T-helper 17 cell (primary cell): ENCODE measurements at regions not wholly inside any gene's neighbourhood (a gene's known extent, or its start where the extent isn't known, plus 50 kb on each side); places are given as distances from the start of the nearest gene placed in this dataset.
"Not testable (repeated sequence)": the region's sequence is repeated elsewhere in the genome, so short reads cannot be mapped to it uniquely, and the experiment has no call there.

ENCODE experiments used
- ATAC-seq: fragments of 150-1000 bp; cut with Tn5 transposase; 2 replicates; pipeline ENCODE4 v1.10.0; 2021; ENCODE audit warnings: mild to moderate bottlenecking, moderate library complexity
- DNase-seq, 3 donors: peaks; one replicate each; pipeline versions ENCODE4 v3.0.0 to v3.0.0-alpha.2; 2020 to 2021
- H3K9me3 ChIP-seq: one replicate; pipeline ENCODE4 v1.7.0; 2013; ENCODE audit warnings: low read length, mild to moderate bottlenecking; ENCODE audit not compliant: control insufficient read depth, poor library complexity, severe bottlenecking
- H3K27ac Mint-ChIP-seq: one replicate; pipeline ENCODE4 v1.8.0; 2022; ENCODE audit warnings: mild to moderate bottlenecking, moderate library complexity, mixed read lengths
- H3K27me3 Mint-ChIP-seq: one replicate; pipeline ENCODE4 v1.8.0; 2022; ENCODE audit warnings: mixed read lengths
- H3K36me3 Mint-ChIP-seq: one replicate; pipeline ENCODE4 v1.8.0; 2022; ENCODE audit warnings: low read depth, mixed read lengths
- H3K4me1 Mint-ChIP-seq: one replicate; pipeline ENCODE4 v1.8.0; 2022; ENCODE audit warnings: mild to moderate bottlenecking, mixed read lengths
- H3K4me3 Mint-ChIP-seq: one replicate; pipeline ENCODE4 v1.8.0; 2022; ENCODE audit warnings: mild to moderate bottlenecking, moderate library complexity, mixed read lengths

DNA sequence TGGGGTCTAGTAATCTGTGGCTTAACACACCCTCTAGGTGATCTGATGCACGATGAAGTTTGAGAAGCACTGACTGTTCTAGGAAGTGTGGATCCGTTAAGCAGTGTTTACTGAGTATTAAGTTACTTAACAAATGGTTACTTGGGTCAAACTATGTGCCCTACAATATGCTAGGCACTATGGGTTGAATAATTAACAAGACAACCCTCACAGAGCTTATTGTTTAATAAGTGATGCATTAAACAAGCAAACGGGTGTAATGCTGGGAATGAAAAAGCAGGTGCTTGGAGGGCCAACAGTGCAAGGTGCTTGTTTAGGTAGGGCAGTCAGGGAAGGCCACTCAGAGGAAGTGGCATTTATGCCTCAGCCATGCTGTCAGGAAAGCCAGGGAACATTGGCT, 378.0 kb upstream of the PODXL start:
- H3K4me1 Mint-ChIP-seq = no peaks in the 10 kb centered on the region
- ATAC-seq (no peak), DNase-seq (no peak)
- H3K4me3 Mint-ChIP-seq = no peak overlapping the region
- H3K36me3 Mint-ChIP-seq = no peaks in the 10 kb centered on the region
- H3K27me3 Mint-ChIP-seq = peaks cover 12% of the 10 kb centered on the region
- no peak overlapping the region for H3K27ac Mint-ChIP-seq
- H3K9me3 ChIP-seq = no peaks in the 10 kb centered on the region

DNA sequence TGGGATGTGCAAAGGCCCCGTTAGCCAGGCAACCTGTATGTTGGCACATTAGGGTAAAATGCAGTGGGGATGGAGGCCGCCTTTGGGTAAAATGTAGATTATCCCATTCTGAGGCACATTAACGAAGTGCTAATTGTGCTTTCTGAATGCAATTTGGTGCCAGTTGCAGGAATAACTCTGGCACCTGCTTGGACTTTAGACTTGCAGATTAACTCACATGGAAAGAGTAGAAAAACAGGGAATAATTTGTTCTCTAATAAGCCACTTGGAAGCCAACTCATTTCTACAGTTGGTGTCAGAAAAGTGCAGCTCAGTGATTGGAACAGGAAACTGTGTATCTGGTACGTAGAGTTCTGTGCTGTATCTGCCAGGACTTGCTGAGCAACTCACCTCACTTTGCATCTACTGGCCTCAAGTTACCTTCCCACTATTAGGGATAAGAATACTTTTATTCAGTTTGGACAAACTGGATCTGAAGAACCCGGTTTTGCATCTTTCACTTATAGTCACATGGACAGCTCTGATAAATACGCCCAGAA, 377.4 kb upstream of the PODXL start:
- Mint-ChIP-seq H3K4me1 (no peaks in the 10 kb centered on the region), H3K36me3 (no peaks in the 10 kb centered on the region), H3K4me3 (no peak overlapping the region), H3K27ac (no peak overlapping the region), H3K27me3 (peaks cover 13% of the 10 kb centered on the region)
- ATAC-seq (no peak), DNase-seq (no peak)
- no peaks in the 10 kb centered on the region for H3K9me3 ChIP-seq

- not testable (repeated sequence) for H3K36me3 Mint-ChIP-seq, ATAC-seq, H3K9me3 ChIP-seq, H3K27ac Mint-ChIP-seq, DNase-seq, H3K4me3 Mint-ChIP-seq, H3K4me1 Mint-ChIP-seq
- H3K27me3 Mint-ChIP-seq = peaks cover 19% of the 10 kb centered on the region
Observed at GRCh38 chr7:131933219-131933618, 376.8 kb upstream of the PODXL start.

DNA sequence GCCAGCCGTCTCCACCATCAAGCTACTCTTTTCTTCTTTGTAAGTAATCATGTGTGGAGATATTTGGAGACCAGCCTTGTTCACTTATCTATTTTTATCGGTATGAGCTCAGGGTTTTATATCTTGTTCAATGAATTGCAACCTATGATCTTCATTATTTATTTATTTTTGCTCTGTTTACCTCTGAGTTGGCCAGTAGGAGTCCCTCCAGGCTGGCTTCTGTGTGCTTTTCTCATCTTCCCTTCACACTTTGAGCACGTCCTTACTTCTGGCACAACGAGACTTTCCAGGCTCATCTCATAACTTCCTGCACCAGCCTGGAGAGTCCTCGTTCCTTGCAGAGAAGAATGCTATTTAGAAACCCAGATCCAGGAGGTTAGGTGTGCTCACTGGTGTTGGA, 375.8 kb upstream of the PODXL start:
- Mint-ChIP-seq H3K27ac (no peak overlapping the region), H3K4me1 (no peaks in the 10 kb centered on the region), H3K4me3 (no peak overlapping the region), H3K27me3 (peaks cover 24% of the 10 kb centered on the region), H3K36me3 (no peaks in the 10 kb centered on the region)
- no peaks in the 10 kb centered on the region for H3K9me3 ChIP-seq
- DNase-seq (no peak), ATAC-seq (no peak)

GRCh38 chr7:131931370-131931769, 374.9 kb upstream of the PODXL start:
- Mint-ChIP-seq H3K4me3 (no peak overlapping the region), H3K27me3 (peaks cover 25% of the 10 kb centered on the region), H3K36me3 (no peaks in the 10 kb centered on the region), H3K4me1 (no peaks in the 10 kb centered on the region), H3K27ac (no peak overlapping the region)
- no peak for ATAC-seq
- no peaks in the 10 kb centered on the region for H3K9me3 ChIP-seq
- no peak for DNase-seq

GRCh38 chr7:131929632-131930031, 373.2 kb upstream of the PODXL start:
- no peak for DNase-seq
- no peaks in the 10 kb centered on the region for H3K36me3 Mint-ChIP-seq
- peaks cover 21% of the 10 kb centered on the region for H3K27me3 Mint-ChIP-seq
- no peak for ATAC-seq
- no peaks in the 10 kb centered on the region for H3K4me1 Mint-ChIP-seq
- no peaks in the 10 kb centered on the region for H3K9me3 ChIP-seq
- no peak overlapping the region for H3K27ac Mint-ChIP-seq
- no peak overlapping the region for H3K4me3 Mint-ChIP-seq

GRCh38 chr7:131927770-131928423, 371.5 kb upstream of the PODXL start:
- no peaks in the 10 kb centered on the region for H3K9me3 ChIP-seq
- ATAC-seq (no peak), DNase-seq (no peak)
- peaks cover 19% of the 10 kb centered on the region for H3K27me3 Mint-ChIP-seq
- no peak overlapping the region for H3K4me3 Mint-ChIP-seq
- no peak overlapping the region for H3K27ac Mint-ChIP-seq
- no peaks in the 10 kb centered on the region for H3K36me3 Mint-ChIP-seq
- no peaks in the 10 kb centered on the region for H3K4me1 Mint-ChIP-seq

DNA sequence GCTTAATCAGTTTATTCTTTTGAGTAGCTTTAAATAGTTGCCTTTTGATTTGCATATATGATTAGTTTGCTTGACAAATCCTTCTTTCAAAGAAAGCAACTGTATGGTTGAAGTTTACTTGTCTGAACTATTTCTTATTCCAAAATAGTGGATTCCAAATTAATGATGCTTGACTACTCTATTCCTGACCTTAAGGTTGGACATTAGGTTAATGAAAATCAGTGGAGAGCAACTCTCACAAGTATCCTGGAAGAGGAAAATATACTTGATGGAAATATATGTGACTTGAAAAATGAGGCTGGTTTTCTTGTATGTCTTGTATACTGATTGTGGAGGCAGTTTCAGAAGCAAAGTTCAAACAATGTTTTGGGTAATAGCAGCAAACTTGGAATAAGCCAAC, 369.2 kb upstream of the PODXL start:
- H3K4me1 Mint-ChIP-seq = no peaks in the 10 kb centered on the region
- no peak for ATAC-seq
- H3K9me3 ChIP-seq = no peaks in the 10 kb centered on the region
- no peak overlapping the region for H3K27ac Mint-ChIP-seq
- H3K27me3 Mint-ChIP-seq = peaks cover 19% of the 10 kb centered on the region
- no peaks in the 10 kb centered on the region for H3K36me3 Mint-ChIP-seq
- DNase-seq = no peak
- no peak overlapping the region for H3K4me3 Mint-ChIP-seq

- DNase-seq (no peak), ATAC-seq (no peak)
- H3K4me1 Mint-ChIP-seq = no peaks in the 10 kb centered on the region
- no peaks in the 10 kb centered on the region for H3K9me3 ChIP-seq
- H3K27ac Mint-ChIP-seq = no peak overlapping the region
- no peak overlapping the region for H3K4me3 Mint-ChIP-seq
- peaks cover 19% of the 10 kb centered on the region for H3K27me3 Mint-ChIP-seq
- H3K36me3 Mint-ChIP-seq = no peaks in the 10 kb centered on the region
Observed at GRCh38 chr7:131924857-131925256, 368.4 kb upstream of the PODXL start.

DNA sequence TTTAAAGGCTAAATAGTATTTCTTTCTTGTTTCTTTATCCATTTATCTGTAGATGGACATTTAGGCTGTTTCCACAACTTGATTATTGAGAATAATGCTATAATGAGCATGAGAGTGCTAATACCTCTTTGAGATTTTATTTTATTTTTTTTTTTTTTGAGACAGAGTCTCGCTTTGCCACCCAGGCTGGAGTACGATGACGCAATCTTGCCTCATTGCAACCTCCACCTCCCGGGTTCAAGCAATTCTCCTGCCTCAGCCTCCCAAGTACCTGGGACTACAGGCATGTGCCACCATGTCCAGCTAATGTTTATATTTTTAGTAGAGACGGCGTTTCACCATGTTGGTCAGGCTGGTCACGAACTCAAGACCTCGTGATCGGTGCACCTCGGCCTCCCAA, 366.5 kb upstream of the PODXL start:
- H3K9me3 ChIP-seq, H3K36me3 Mint-ChIP-seq, H3K27ac Mint-ChIP-seq, ATAC-seq, H3K4me1 Mint-ChIP-seq, H3K4me3 Mint-ChIP-seq, DNase-seq: not testable (repeated sequence)
- H3K27me3 Mint-ChIP-seq = peaks cover 11% of the 10 kb centered on the region

DNA sequence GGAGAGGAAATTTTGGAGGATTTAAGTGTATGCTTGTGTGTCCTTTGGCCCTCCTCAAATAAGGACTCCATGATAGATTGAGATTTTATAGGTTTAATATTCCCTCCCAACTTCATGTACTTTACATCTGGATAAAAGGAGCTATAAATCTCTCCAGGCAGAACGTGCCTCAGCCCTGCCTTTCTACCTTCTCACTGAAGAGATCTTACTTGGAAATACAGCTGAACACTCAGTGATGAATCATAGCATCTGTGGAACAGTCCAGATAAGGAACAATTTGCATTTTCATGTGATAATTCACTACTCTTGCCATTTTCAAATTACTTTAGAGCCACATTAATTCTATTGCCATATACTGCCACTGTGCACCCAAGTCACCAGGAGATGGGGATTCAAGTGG, 364.6 kb upstream of the PODXL start:
- DNase-seq = no peak
- Mint-ChIP-seq H3K36me3 (no peaks in the 10 kb centered on the region), H3K27me3 (peaks cover 5% of the 10 kb centered on the region), H3K4me1 (no peaks in the 10 kb centered on the region), H3K27ac (no peak overlapping the region), H3K4me3 (no peak overlapping the region)
- no peak for ATAC-seq
- H3K9me3 ChIP-seq = no peaks in the 10 kb centered on the region

DNA sequence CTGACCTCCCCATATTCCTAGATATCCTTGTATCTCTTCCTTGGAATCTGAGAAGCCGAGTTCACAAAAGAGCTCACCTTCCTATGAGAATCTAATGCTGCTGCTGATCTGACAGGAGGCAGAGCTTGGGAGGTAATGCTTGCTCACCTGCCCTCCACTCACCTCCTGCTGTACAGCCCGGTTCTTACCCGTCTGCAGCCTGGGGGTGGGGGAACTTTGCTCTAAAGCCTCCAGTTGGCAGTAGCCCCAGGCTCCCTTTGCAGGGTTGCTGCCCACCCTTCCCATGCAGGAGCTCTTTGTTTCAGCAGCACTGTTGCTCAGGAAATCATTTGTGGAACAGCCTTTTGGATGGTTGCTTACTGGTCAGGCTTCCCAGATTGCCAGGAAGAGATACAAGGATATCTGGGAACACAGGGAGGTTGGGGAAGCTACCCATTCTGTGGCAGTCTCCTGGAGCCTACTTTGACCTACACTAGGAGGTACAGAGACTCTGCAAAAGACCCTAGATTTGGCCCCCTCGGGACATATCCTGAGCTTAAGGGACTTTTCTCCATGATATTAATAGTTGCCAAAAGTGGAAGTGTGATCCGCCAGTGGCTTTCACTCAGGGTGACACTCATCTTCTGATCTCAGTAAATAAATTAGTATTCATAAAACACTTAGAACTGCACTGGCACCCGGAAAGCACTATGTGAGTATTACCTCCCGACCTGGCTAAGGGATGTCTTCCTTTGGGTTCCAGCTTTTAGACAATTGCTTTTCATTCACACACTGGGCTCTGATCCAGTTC, 363.7 kb upstream of the PODXL start:
- H3K36me3 Mint-ChIP-seq = no peaks in the 10 kb centered on the region
- H3K27me3 Mint-ChIP-seq = peaks cover 5% of the 10 kb centered on the region
- no peaks in the 10 kb centered on the region for H3K9me3 ChIP-seq
- no peaks in the 10 kb centered on the region for H3K4me1 Mint-ChIP-seq
- ATAC-seq = no peak
- no peak overlapping the region for H3K4me3 Mint-ChIP-seq
- DNase-seq = no peak
- no peak overlapping the region for H3K27ac Mint-ChIP-seq

DNA sequence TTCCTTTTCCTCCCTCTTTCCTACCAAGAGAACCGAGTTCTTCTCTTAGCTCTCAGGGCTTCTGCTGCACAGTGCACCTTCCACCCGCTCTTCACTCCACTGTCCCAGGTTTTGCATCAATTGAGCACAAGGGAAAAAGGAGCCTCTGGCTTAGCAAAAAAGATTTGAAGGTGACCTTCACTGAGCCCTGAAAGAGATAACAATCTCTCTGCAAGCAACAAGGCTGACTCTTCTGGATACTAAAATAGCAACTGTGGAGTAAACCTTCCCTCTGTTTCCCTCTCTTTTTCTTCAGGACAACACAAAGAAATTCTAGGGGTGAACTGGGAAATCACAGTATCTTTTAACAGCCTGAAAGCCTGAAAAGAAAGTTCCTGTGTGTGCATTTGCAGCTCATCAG, 354.7 kb upstream of the PODXL start:
- Mint-ChIP-seq H3K27me3 (peaks cover 44% of the 10 kb centered on the region), H3K36me3 (peaks cover 3% of the 10 kb centered on the region), H3K4me1 (no peaks in the 10 kb centered on the region), H3K27ac (no peak overlapping the region), H3K4me3 (no peak overlapping the region)
- no peaks in the 10 kb centered on the region for H3K9me3 ChIP-seq
- ATAC-seq (no peak), DNase-seq (no peak)
